K562 (cell line): ENCODE measurements at regions not wholly inside any gene's neighbourhood (a gene's known extent, or its start where the extent isn't known, plus 50 kb on each side); places are given as distances from the start of the nearest gene placed in this dataset.

Experiments used
- ATAC-seq: fragments of 200-7000 bp; cut with Tn5 transposase; 3 replicates; pipeline ENCODE4 v1.9.1; 2020; ENCODE audit warnings: moderate library complexity
- BruUV-seq: library from RNA; stranded (reverse); fragments of 400-500 nt; replicated peaks from 2 replicates; lab custom pipeline; 2021; lab: Mats Ljungman, UMichigan
- CTCF ChIA-PET: fragments of 300-600 bp; formaldehyde crosslinking; extraction: SDS; loops from one replicate; lab custom pipeline; 2021; ENCODE audit warnings: low intra/inter-chr PET ratio; lab: Yijun Ruan, JAX
- POLR2A ChIA-PET: fragments of 300-600, 350-650 bp; sonication (Branson Sonifier 250); formaldehyde crosslinking; extraction: SDS; loops from one replicate; lab custom pipeline; 2021; ENCODE audit warnings: antibody characterized with exemption, inconsistent platforms; lab: Yijun Ruan, JAX
- DNase-seq, 4 experiments: peaks; one replicate each; pipeline versions ENCODE4 v3.0.0 to v3.0.0-alpha.2; 2011 to 2018; ENCODE audit warnings: low spot score in 3 of 4, mixed read lengths in 3 of 4; ENCODE audit errors: extremely low read depth in 1 of 4
- FAIRE-seq: peaks from 2 replicates; lab custom pipeline; 2011; peaks lifted over from hg19 to GRCh38; lab: Jason Lieb, UNC
- H2AFZ ChIP-seq: 2 replicates; pipeline ENCODE4 v1.6.0; 2011; ENCODE audit warnings: low read depth, low read length, control low read depth, inconsistent platforms
- H3K27ac ChIP-seq: fragments of 200-600 bp; 3 replicates; pipeline ENCODE4 v1.8.0; 2011; ENCODE audit warnings: low read depth, mild to moderate bottlenecking, control low read depth, inconsistent platforms, low read length, moderate library complexity, mixed read lengths; ENCODE audit errors: extremely low read depth
- H3K27me3 ChIP-seq, 2 experiments: fragments of 300-600 bp in 1 of 2; 2 replicates in 1 of 2; 3 replicates in 1 of 2; pipeline versions ENCODE4 v1.6.0 to v1.8.0; 2011; ENCODE audit warnings: inconsistent platforms in 2 of 2, low read length in 2 of 2, mild to moderate bottlenecking in 1 of 2, mixed read lengths in 1 of 2, moderate library complexity in 1 of 2; ENCODE audit not compliant: control insufficient read depth in 2 of 2, insufficient read depth in 2 of 2
- H3K36me3 ChIP-seq: fragments of 300-600 bp; 3 replicates; pipeline ENCODE4 v1.8.0; 2011; ENCODE audit warnings: mild to moderate bottlenecking, low read length, inconsistent platforms; ENCODE audit not compliant: control insufficient read depth, insufficient read depth
- H3K4me1 ChIP-seq, 2 experiments: fragments of 200-600 bp in 1 of 2; replicated peaks in 1 of 2; 2 replicates in 1 of 2; 3 replicates in 1 of 2; pipeline versions ENCODE4 v1.5.1 to v1.8.0; 2011; ENCODE audit warnings: inconsistent platforms in 2 of 2, low read length in 2 of 2, mild to moderate bottlenecking in 1 of 2, mixed read lengths in 1 of 2, moderate library complexity in 1 of 2; ENCODE audit not compliant: control insufficient read depth in 2 of 2, insufficient read depth in 2 of 2
- H3K4me2 ChIP-seq: 2 replicates; pipeline ENCODE4 v1.6.1; 2011; ENCODE audit warnings: low read length, control low read depth, inconsistent platforms, mixed read lengths; ENCODE audit not compliant: insufficient read depth
- H3K4me3 ChIP-seq: fragments of 200-600 bp; sonication (generic), shearing (Covaris generic); 2 replicates; pipeline ENCODE4 v1.5.1; 2016; ENCODE audit warnings: control low read depth, inconsistent platforms
- H3K79me2 ChIP-seq: fragments of 200-600 bp; 3 replicates; pipeline ENCODE4 v1.8.0; 2011; ENCODE audit warnings: low read length, inconsistent platforms; ENCODE audit not compliant: control insufficient read depth, insufficient read depth
- H3K9ac ChIP-seq, 2 experiments: 2 replicates each; pipeline versions ENCODE4 v1.6.0 to v1.6.1; 2011; ENCODE audit warnings: low read depth in 2 of 2, low read length in 2 of 2, control low read depth in 1 of 2, inconsistent platforms in 1 of 2, mild to moderate bottlenecking in 1 of 2, mixed read lengths in 1 of 2; ENCODE audit not compliant: insufficient read depth in 1 of 2
- H3K9me1 ChIP-seq: one replicate; pipeline ENCODE4 v1.6.0; 2011; ENCODE audit warnings: inconsistent platforms, mild to moderate bottlenecking, low read length, moderate library complexity; ENCODE audit not compliant: control insufficient read depth, insufficient read depth
- H3K9me3 ChIP-seq: replicated peaks from 2 replicates; pipeline ENCODE4 v1.5.1; 2011; ENCODE audit warnings: low read depth, low read length, inconsistent platforms; ENCODE audit not compliant: control insufficient read depth, insufficient read depth
- H4K20me1 ChIP-seq: replicated peaks from 2 replicates; pipeline ENCODE4 v1.6.1; 2011; ENCODE audit warnings: low read length, inconsistent platforms, mixed read lengths; ENCODE audit not compliant: control insufficient read depth, insufficient read depth
- FOXO4 ChIP-seq: fragments of 450-650 bp; formaldehyde crosslinking; IDR thresholded peaks from 2 replicates; pipeline ENCODE4 v1.4.0; 2020; ENCODE audit warnings: mild to moderate bottlenecking, moderate library complexity
- GMEB1 ChIP-seq: fragments of 250-450 bp; sonication (Bioruptor Pico); IDR thresholded peaks from 2 replicates; pipeline ENCODE4 v1.4.0; 2020; ENCODE audit warnings: mild to moderate bottlenecking
- HNRNPK ChIP-seq: fragments of 200-400 bp; formaldehyde crosslinking; IDR thresholded peaks from one replicate; pipeline ENCODE4 v1.6.1; 2018; ENCODE audit warnings: mild to moderate bottlenecking, low read depth, low read length; ENCODE audit not compliant: poor library complexity, severe bottlenecking
- KLF10 ChIP-seq: fragments of 250-450 bp; sonication (Bioruptor Pico); IDR thresholded peaks from 2 replicates; pipeline ENCODE4 v1.6.1; 2021; ENCODE audit warnings: matching md5 sums
- MBD2 ChIP-seq: sonication (generic); IDR thresholded peaks from 2 replicates; pipeline ENCODE4 v1.6.1; 2016; ENCODE audit warnings: low read depth, borderline replicate concordance
- NCOA6 ChIP-seq: fragments of 450-650 bp; IDR thresholded peaks from 2 replicates; pipeline ENCODE4 v1.6.1; 2017; ENCODE audit warnings: mild to moderate bottlenecking
- NR1H2 ChIP-seq: sonication (generic); formaldehyde crosslinking; IDR thresholded peaks from 2 replicates; pipeline ENCODE4 v1.4.0; 2020; ENCODE audit warnings: mild to moderate bottlenecking, missing genetic modification reagents
- PCBP2 ChIP-seq: fragments of 200-400 bp; formaldehyde crosslinking; IDR thresholded peaks from 2 replicates; pipeline ENCODE4 v1.6.1; 2018; ENCODE audit warnings: low read length, low read depth, mild to moderate bottlenecking, moderate library complexity; ENCODE audit not compliant: poor library complexity, severe bottlenecking
- PHF20 ChIP-seq: fragments of 450-650 bp; IDR thresholded peaks from 2 replicates; pipeline ENCODE4 v1.6.1; 2018; ENCODE audit not compliant: partially characterized antibody
- POLR3A ChIP-seq: IDR thresholded peaks from 2 replicates; pipeline ENCODE4 v1.6.1; 2011; ENCODE audit warnings: borderline replicate concordance, mild to moderate bottlenecking, moderate library complexity; ENCODE audit not compliant: insufficient read length, insufficient read depth; ENCODE audit errors: extremely low read depth
- SAFB ChIP-seq: fragments of 200-400 bp; formaldehyde crosslinking; IDR thresholded peaks from 2 replicates; pipeline ENCODE4 v1.6.1; 2017; ENCODE audit warnings: low read depth, low read length, borderline replicate concordance
- SMARCC2 ChIP-seq: fragments of 450-650 bp; IDR thresholded peaks from 2 replicates; pipeline ENCODE4 v1.6.1; 2017; ENCODE audit warnings: antibody characterized with exemption, moderate library complexity, mild to moderate bottlenecking, low read depth
- SRSF7 ChIP-seq: fragments of 200-400 bp; formaldehyde crosslinking; optimal IDR thresholded peaks from 2 replicates; pipeline ENCODE3; 2017; ENCODE audit warnings: mild to moderate bottlenecking, low read depth, low read length
- ZNF699 ChIP-seq: fragments of 250-450 bp; sonication (Bioruptor Pico); IDR thresholded peaks from 2 replicates; pipeline ENCODE4 v1.8.0; 2021; ENCODE audit warnings: mild to moderate bottlenecking, moderate library complexity; ENCODE audit not compliant: insufficient replicate concordance
- ZNF75A ChIP-seq: fragments of 450-650 bp; formaldehyde crosslinking; IDR thresholded peaks from 2 replicates; pipeline ENCODE4 v1.4.0; 2020; ENCODE audit warnings: mild to moderate bottlenecking
- ZNF77 ChIP-seq: fragments of 250-450 bp; sonication (Bioruptor Pico); IDR thresholded peaks from 2 replicates; pipeline ENCODE4 v1.5.0; 2020
- WGBS: fragments of 100-300 bp; shearing (Covaris generic); methylation state at CpG from one replicate; pipeline ENCODE4 v1.1.6; 2016; ENCODE audit warnings: low coverage, mixed read lengths; ENCODE audit not compliant: insufficient coverage; ENCODE audit errors: missing lambda C conversion rate; 5-methylcytosine and 5-hydroxymethylcytosine counted together
- in situ Hi-C: fragments of 300-500 bp; cut with MboI; formaldehyde crosslinking; loops from 4 replicates; pipeline ENCODE4 v1.15.0; 2018; ENCODE audit warnings: inconsistent platforms, mixed read lengths
- intact Hi-C: fragments of 100-400 bp; cut with micrococcal nuclease; formaldehyde crosslinking; loops from 2 replicates; pipeline ENCODE4 v1.14.2; 2022
- TF ChIP-seq, protein P1 (sequence below): fragments of 250-450 bp; sonication (Bioruptor Pico); IDR thresholded peaks from 2 replicates; pipeline ENCODE4 v1.9.0; 2021; ENCODE audit warnings: mild to moderate bottlenecking, inconsistent platforms
- TF ChIP-seq, protein P2 (sequence below): sonication (generic); formaldehyde crosslinking; IDR thresholded peaks from 2 replicates; pipeline ENCODE4 v1.8.0; 2022; ENCODE audit warnings: missing genetic modification reagents, mild to moderate bottlenecking, moderate library complexity, borderline replicate concordance

DNA sequence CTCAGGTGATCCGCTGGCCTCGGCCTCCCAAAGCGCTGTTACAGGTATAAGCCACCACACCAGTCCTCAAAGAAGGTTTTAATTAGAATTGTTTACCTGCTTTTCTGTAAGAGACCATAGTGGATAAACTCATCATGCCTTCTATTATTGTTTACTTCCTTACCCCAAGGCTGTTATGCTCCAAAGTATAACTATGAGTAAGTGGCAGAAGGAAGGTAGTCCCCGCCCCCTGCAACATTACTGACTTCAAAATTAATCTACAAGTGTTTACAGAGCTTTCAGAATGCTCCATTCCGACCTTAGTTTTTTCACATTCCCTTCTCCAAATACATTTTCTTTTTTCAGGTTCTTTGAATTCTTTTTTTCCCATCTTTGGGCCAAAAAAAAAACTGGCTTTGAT, 480.5 kb upstream of the NOX3 start:
- no peak overlapping the region for H3K4me2 ChIP-seq
- no peak overlapping the region for H3K27ac ChIP-seq
- H3K4me1 ChIP-seq: no peaks in the 10 kb centered on the region
- POLR2A ChIA-PET: interaction anchor here (0.7 kb wide), 1 partner anchor 375 kb away, joined by 4 read pairs; no protein-coding TSS in a partner anchor
- DNase-seq: no peak
- H4K20me1 ChIP-seq: no peaks in the 10 kb centered on the region
- intact Hi-C loops (no loop called here), in situ Hi-C loops (no loop called here)
- ATAC-seq: no peak
- H3K9me3 ChIP-seq: no peaks in the 10 kb centered on the region; the same call in 1 of the 2 replicates
- H3K4me3 ChIP-seq: no peak overlapping the region
- WGBS: 0% methylated on average over 5 of the region's 5 CpGs
- H3K36me3 ChIP-seq: no peaks in the 10 kb centered on the region
- no peaks in the 10 kb centered on the region for H3K9me1 ChIP-seq
- H2AFZ ChIP-seq: no peak overlapping the region
- no TSS peak for BruUV-seq
- CTCF ChIA-PET: no interaction called here
- H3K9ac ChIP-seq: no peak overlapping the region
- H3K79me2 ChIP-seq: no peaks in the 10 kb centered on the region
- H3K27me3 ChIP-seq: no peaks in the 10 kb centered on the region
- no peak for FAIRE-seq
- no peak for TF ChIP-seq KLF10
- TF ChIP-seq NCOA6: no peak
- TF ChIP-seq ZNF77 (CRISPR knock-in tag): no peak
- no peak for TF ChIP-seq HNRNPK
- no peak for TF ChIP-seq FOXO4 (CRISPR knock-in tag)
- no peak for TF ChIP-seq SRSF7
- TF ChIP-seq, protein P1, sequence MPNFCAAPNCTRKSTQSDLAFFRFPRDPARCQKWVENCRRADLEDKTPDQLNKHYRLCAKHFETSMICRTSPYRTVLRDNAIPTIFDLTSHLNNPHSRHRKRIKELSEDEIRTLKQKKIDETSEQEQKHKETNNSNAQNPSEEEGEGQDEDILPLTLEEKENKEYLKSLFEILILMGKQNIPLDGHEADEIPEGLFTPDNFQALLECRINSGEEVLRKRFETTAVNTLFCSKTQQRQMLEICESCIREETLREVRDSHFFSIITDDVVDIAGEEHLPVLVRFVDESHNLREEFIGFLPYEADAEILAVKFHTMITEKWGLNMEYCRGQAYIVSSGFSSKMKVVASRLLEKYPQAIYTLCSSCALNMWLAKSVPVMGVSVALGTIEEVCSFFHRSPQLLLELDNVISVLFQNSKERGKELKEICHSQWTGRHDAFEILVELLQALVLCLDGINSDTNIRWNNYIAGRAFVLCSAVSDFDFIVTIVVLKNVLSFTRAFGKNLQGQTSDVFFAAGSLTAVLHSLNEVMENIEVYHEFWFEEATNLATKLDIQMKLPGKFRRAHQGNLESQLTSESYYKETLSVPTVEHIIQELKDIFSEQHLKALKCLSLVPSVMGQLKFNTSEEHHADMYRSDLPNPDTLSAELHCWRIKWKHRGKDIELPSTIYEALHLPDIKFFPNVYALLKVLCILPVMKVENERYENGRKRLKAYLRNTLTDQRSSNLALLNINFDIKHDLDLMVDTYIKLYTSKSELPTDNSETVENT (CRISPR knock-in tag): no peak
- TF ChIP-seq SMARCC2: no peak
- TF ChIP-seq ZNF75A: no peak
- TF ChIP-seq GMEB1: no peak
- no peak for TF ChIP-seq PCBP2
- TF ChIP-seq ZNF699 (CRISPR knock-in tag): no peak
- no peak for TF ChIP-seq PHF20
- TF ChIP-seq SAFB: no peak
- no peak for TF ChIP-seq NR1H2 (CRISPR knock-in tag)
- TF ChIP-seq, protein P2, sequence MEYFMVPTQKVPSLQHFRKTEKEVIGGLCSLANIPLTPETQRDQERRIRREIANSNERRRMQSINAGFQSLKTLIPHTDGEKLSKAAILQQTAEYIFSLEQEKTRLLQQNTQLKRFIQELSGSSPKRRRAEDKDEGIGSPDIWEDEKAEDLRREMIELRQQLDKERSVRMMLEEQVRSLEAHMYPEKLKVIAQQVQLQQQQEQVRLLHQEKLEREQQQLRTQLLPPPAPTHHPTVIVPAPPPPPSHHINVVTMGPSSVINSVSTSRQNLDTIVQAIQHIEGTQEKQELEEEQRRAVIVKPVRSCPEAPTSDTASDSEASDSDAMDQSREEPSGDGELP (CRISPR knock-in tag): no peak
- no peak for TF ChIP-seq MBD2
- no peak for TF ChIP-seq POLR3A
